ENCODE measurements at regions not wholly inside any gene's neighbourhood (a gene's known extent, or its start where the extent isn't known, plus 50 kb on each side); places are given as distances from the start of the nearest gene placed in this dataset.

- Mint-ChIP-seq H3K4me3 (no peak overlapping the region), H3K27me3 (no peaks in the 10 kb centered on the region), H3K36me3 (ENCODE audit: low read depth) (no peaks in the 10 kb centered on the region), H3K9me3 (no peaks in the 10 kb centered on the region), H3K4me1 (peaks cover 21% of the 10 kb centered on the region), H3K27ac (no peak overlapping the region)
- no peak for DNase-seq
- peak; percentile 21 for ATAC-seq
These were observed 160.5 kb upstream of the STK17B start for GRCh38 chr2:196331851-196332250.

- H3K27me3 Mint-ChIP-seq, result no peaks in the 10 kb centered on the region
- no peak overlapping the region for H3K4me3 Mint-ChIP-seq
- H3K9me3 Mint-ChIP-seq, result no peaks in the 10 kb centered on the region
- no peak overlapping the region for H3K27ac Mint-ChIP-seq
- H3K4me1 Mint-ChIP-seq, result peaks cover 27% of the 10 kb centered on the region
- DNase-seq (no peak), ATAC-seq (no peak)
- H3K36me3 Mint-ChIP-seq (ENCODE audit: low read depth), result no peaks in the 10 kb centered on the region
These were observed 162.0 kb upstream of the STK17B start for GRCh38 chr2:196333397-196333796.

- Mint-ChIP-seq H3K36me3 (ENCODE audit: low read depth) (no peaks in the 10 kb centered on the region), H3K4me1 (peaks cover 27% of the 10 kb centered on the region), H3K9me3 (no peaks in the 10 kb centered on the region), H3K27ac (no peak overlapping the region), H3K27me3 (no peaks in the 10 kb centered on the region), H3K4me3 (no peak overlapping the region)
- no peak for DNase-seq
- ATAC-seq, result no peak
These were observed 163.3 kb upstream of the STK17B start for GRCh38 chr2:196334710-196335109.

GRCh38 chr2:196335221-196335634, 163.8 kb upstream of the STK17B start:
- DNase-seq, result no peak
- Mint-ChIP-seq H3K27me3 (no peaks in the 10 kb centered on the region), H3K27ac (no peak overlapping the region), H3K4me3 (no peak overlapping the region), H3K4me1 (peaks cover 27% of the 10 kb centered on the region), H3K36me3 (ENCODE audit: low read depth) (no peaks in the 10 kb centered on the region), H3K9me3 (no peaks in the 10 kb centered on the region)
- ATAC-seq, result no peak

GRCh38 chr2:196336207-196336606, 164.8 kb upstream of the STK17B start:
- Mint-ChIP-seq H3K4me1 (peaks cover 27% of the 10 kb centered on the region), H3K27ac (no peak overlapping the region), H3K36me3 (ENCODE audit: low read depth) (no peaks in the 10 kb centered on the region), H3K4me3 (no peak overlapping the region), H3K9me3 (no peaks in the 10 kb centered on the region), H3K27me3 (no peaks in the 10 kb centered on the region)
- DNase-seq, result no peak
- no peak for ATAC-seq

GRCh38 chr2:196336715-196337114, 165.3 kb upstream of the STK17B start:
- no peaks in the 10 kb centered on the region for H3K36me3 Mint-ChIP-seq (ENCODE audit: low read depth)

GRCh38 chr2:196337208-196337953, 166.0 kb upstream of the STK17B start:
- H3K27me3 Mint-ChIP-seq, result no peaks in the 10 kb centered on the region
- H3K9me3 Mint-ChIP-seq, result no peaks in the 10 kb centered on the region
- H3K4me3 Mint-ChIP-seq, result no peak overlapping the region
- no peaks in the 10 kb centered on the region for H3K36me3 Mint-ChIP-seq (ENCODE audit: low read depth)
- peaks cover 19% of the 10 kb centered on the region for H3K4me1 Mint-ChIP-seq
- DNase-seq, result peak; percentile 15
- H3K27ac Mint-ChIP-seq, result no peak overlapping the region
- peak; percentile 44 for ATAC-seq

More at GRCh38 chr2:196336715-196337114, 165.3 kb upstream of the STK17B start:
- Mint-ChIP-seq H3K27me3 (no peaks in the 10 kb centered on the region), H3K9me3 (no peaks in the 10 kb centered on the region), H3K4me3 (no peak overlapping the region), H3K4me1 (peaks cover 23% of the 10 kb centered on the region), H3K27ac (no peak overlapping the region)
- ATAC-seq, result no peak
- peak; percentile 6 for DNase-seq

- ATAC-seq, result no peak
- H3K4me3 Mint-ChIP-seq, result no peak overlapping the region
- peaks cover 16% of the 10 kb centered on the region for H3K4me1 Mint-ChIP-seq
- H3K9me3 Mint-ChIP-seq, result no peaks in the 10 kb centered on the region
- H3K27me3 Mint-ChIP-seq, result no peaks in the 10 kb centered on the region
- no peak for DNase-seq
- H3K27ac Mint-ChIP-seq, result no peak overlapping the region
- H3K36me3 Mint-ChIP-seq (ENCODE audit: low read depth), result no peaks in the 10 kb centered on the region
These were observed 167.1 kb upstream of the STK17B start for GRCh38 chr2:196338440-196338839.

- no peak overlapping the region for H3K27ac Mint-ChIP-seq
- no peaks in the 10 kb centered on the region for H3K36me3 Mint-ChIP-seq (ENCODE audit: low read depth)
- no peaks in the 10 kb centered on the region for H3K27me3 Mint-ChIP-seq
- ATAC-seq (no peak), DNase-seq (no peak)
- peaks cover 11% of the 10 kb centered on the region for H3K4me1 Mint-ChIP-seq
- H3K9me3 Mint-ChIP-seq, result no peaks in the 10 kb centered on the region
- H3K4me3 Mint-ChIP-seq, result no peak overlapping the region
These were observed 170.0 kb upstream of the STK17B start for GRCh38 chr2:196341277-196341841.

GRCh38 chr2:196344397-196344796, 173.0 kb upstream of the STK17B start:
- Mint-ChIP-seq H3K36me3 (ENCODE audit: low read depth) (no peaks in the 10 kb centered on the region), H3K9me3 (no peaks in the 10 kb centered on the region), H3K4me3 (no peak overlapping the region), H3K4me1 (no peaks in the 10 kb centered on the region), H3K27ac (no peak overlapping the region), H3K27me3 (no peaks in the 10 kb centered on the region)
- no peak for DNase-seq
- no peak for ATAC-seq

- no peaks in the 10 kb centered on the region for H3K27me3 Mint-ChIP-seq
- no peak overlapping the region for H3K27ac Mint-ChIP-seq
- DNase-seq (no peak), ATAC-seq (no peak)
- H3K4me1 Mint-ChIP-seq, result no peaks in the 10 kb centered on the region
- peaks cover 9% of the 10 kb centered on the region for H3K9me3 Mint-ChIP-seq
- H3K4me3 Mint-ChIP-seq, result no peak overlapping the region
- H3K36me3 Mint-ChIP-seq (ENCODE audit: low read depth), result no peaks in the 10 kb centered on the region
These were observed 182.3 kb upstream of the STK17B start for GRCh38 chr2:196353717-196354116.

- Mint-ChIP-seq H3K27ac (no peak overlapping the region), H3K9me3 (peaks cover 9% of the 10 kb centered on the region), H3K36me3 (ENCODE audit: low read depth) (no peaks in the 10 kb centered on the region), H3K27me3 (no peaks in the 10 kb centered on the region), H3K4me3 (no peak overlapping the region), H3K4me1 (no peaks in the 10 kb centered on the region)
- no peak for DNase-seq
- no peak for ATAC-seq
These were observed 182.8 kb upstream of the STK17B start for GRCh38 chr2:196354186-196354585.

- no peaks in the 10 kb centered on the region for H3K36me3 Mint-ChIP-seq (ENCODE audit: low read depth)
- H3K4me3 Mint-ChIP-seq, result no peak overlapping the region
- H3K9me3 Mint-ChIP-seq, result peaks cover 9% of the 10 kb centered on the region
- DNase-seq, result no peak
- no peak for ATAC-seq
- peaks cover 2% of the 10 kb centered on the region for H3K4me1 Mint-ChIP-seq
- no peak overlapping the region for H3K27ac Mint-ChIP-seq
- H3K27me3 Mint-ChIP-seq, result peaks cover 2% of the 10 kb centered on the region
These were observed 185.0 kb upstream of the STK17B start for GRCh38 chr2:196356332-196356731.

GRCh38 chr2:196360650-196361049, 189.3 kb upstream of the STK17B start:
- H3K27ac Mint-ChIP-seq, result no peak overlapping the region
- H3K27me3 Mint-ChIP-seq, result peaks cover 2% of the 10 kb centered on the region
- DNase-seq, result no peak
- no peak for ATAC-seq
- no peak overlapping the region for H3K4me3 Mint-ChIP-seq
- H3K4me1 Mint-ChIP-seq, result peaks cover 3% of the 10 kb centered on the region
- no peaks in the 10 kb centered on the region for H3K9me3 Mint-ChIP-seq
- H3K36me3 Mint-ChIP-seq (ENCODE audit: low read depth), result no peaks in the 10 kb centered on the region

- no peak for ATAC-seq
- Mint-ChIP-seq H3K4me3 (no peak overlapping the region), H3K27me3 (peaks cover 2% of the 10 kb centered on the region), H3K4me1 (peaks cover 8% of the 10 kb centered on the region), H3K27ac (no peak overlapping the region), H3K9me3 (no peaks in the 10 kb centered on the region), H3K36me3 (ENCODE audit: low read depth) (no peaks in the 10 kb centered on the region)
- DNase-seq, result no peak
These were observed 190.4 kb upstream of the STK17B start for GRCh38 chr2:196361606-196362326.
